Small intestine (tissue), 7 donors: ENCODE measurements at regions not wholly inside any gene's neighbourhood (a gene's known extent, or its start where the extent isn't known, plus 50 kb on each side); places are given as distances from the start of the nearest gene placed in this dataset.
"Not testable (repeated sequence)": the region's sequence is repeated elsewhere in the genome, so short reads cannot be mapped to it uniquely, and the experiment has no call there.

ENCODE experiments used
- DNase-seq, 2 donors: peaks; one replicate each; pipeline versions ENCODE4 v3.0.0 to v3.0.0-alpha.2; 2013
- FAIRE-seq: peaks from 2 replicates; lab custom pipeline; 2012; peaks lifted over from hg19 to GRCh38; lab: Jason Lieb, UNC
- H3K27ac ChIP-seq, 3 donors: one replicate each; pipeline ENCODE4 v1.5.1; 2013; ENCODE audit warnings: low read length in 2 of 3, mild to moderate bottlenecking in 2 of 3, control low read depth in 1 of 3, inconsistent platforms in 1 of 3, low read depth in 1 of 3, moderate library complexity in 1 of 3
- H3K27me3 ChIP-seq, 3 donors: one replicate each; pipeline ENCODE4 v1.6.1; 2013; ENCODE audit warnings: low read length in 3 of 3, inconsistent platforms in 1 of 3; ENCODE audit not compliant: control insufficient read depth in 3 of 3, insufficient read depth in 3 of 3
- H3K36me3 ChIP-seq, 3 donors: one replicate each; pipeline ENCODE4 v1.6.1; 2013; ENCODE audit warnings: low read length in 3 of 3, inconsistent platforms in 1 of 3, low read depth in 1 of 3, mild to moderate bottlenecking in 1 of 3, moderate library complexity in 1 of 3; ENCODE audit not compliant: control insufficient read depth in 3 of 3, insufficient read depth in 2 of 3
- H3K4me1 ChIP-seq, 3 donors: one replicate each; pipeline ENCODE4 v1.6.1; 2013; ENCODE audit warnings: low read length in 2 of 3, inconsistent platforms in 1 of 3, low read depth in 1 of 3, mild to moderate bottlenecking in 1 of 3, moderate library complexity in 1 of 3; ENCODE audit not compliant: control insufficient read depth in 3 of 3, insufficient read depth in 2 of 3
- H3K4me3 ChIP-seq, 3 donors: one replicate each; pipeline ENCODE4 v1.5.1; 2013; ENCODE audit warnings: low read length in 3 of 3, control low read depth in 1 of 3, inconsistent platforms in 1 of 3, low read depth in 1 of 3, mild to moderate bottlenecking in 1 of 3, moderate library complexity in 1 of 3
- H3K9me3 ChIP-seq, 2 donors: one replicate each; pipeline ENCODE4 v1.6.1; 2013; ENCODE audit warnings: low read depth in 1 of 2, low read length in 1 of 2; ENCODE audit not compliant: control insufficient read depth in 2 of 2, insufficient read depth in 1 of 2
- WGBS, 3 donors: extraction: QIAGEN DNeasy Blood & Tissue Kit; methylation state at CpG; one replicate each; pipeline ENCODE4 v1.1.7; 2013; 5-methylcytosine and 5-hydroxymethylcytosine counted together
- donor health status: healthy with polysubstance abuse.
- donor health status: control.
- donor health status: control.
- donor health status: Bipolar disorder and iron deficiency.
- donor health status: healthy.

- DNase-seq (no peak), FAIRE-seq (no peak)
- no peak overlapping the region for H3K4me3 ChIP-seq
- WGBS, 3 donors = 62 to 70% (median 68%) methylated on average over 11 of the region's 11 CpGs
- no peak overlapping the region for H3K27ac ChIP-seq
- peaks cover 0 to under 1% (median 0%) of the 10 kb centered on the region in 3 donors for H3K27me3 ChIP-seq
- H3K4me1 ChIP-seq = no peaks in the 10 kb centered on the region
- no peaks in the 10 kb centered on the region for H3K9me3 ChIP-seq
- H3K36me3 ChIP-seq = no peaks in the 10 kb centered on the region
Observed at GRCh38 chr22:49455595-49455994, 372.1 kb downstream of the BRD1 start.

GRCh38 chr22:49454726-49455125, 372.9 kb downstream of the BRD1 start:
- H3K27ac ChIP-seq = no peak overlapping the region
- no peaks in the 10 kb centered on the region for H3K36me3 ChIP-seq
- H3K27me3 ChIP-seq = peaks cover 0 to 2% (median 2%) of the 10 kb centered on the region in 3 donors
- no peak for DNase-seq
- H3K4me3 ChIP-seq = no peak overlapping the region
- H3K4me1 ChIP-seq = no peaks in the 10 kb centered on the region
- 77 to 81% (median 80%) methylated on average over 7 of the region's 7 CpGs for WGBS, 3 donors
- no peaks in the 10 kb centered on the region for H3K9me3 ChIP-seq
- no peak for FAIRE-seq

- Histone ChIP-seq H3K36me3 (no peaks in the 10 kb centered on the region), H3K9me3 (no peaks in the 10 kb centered on the region), H3K27me3 (peaks cover 0 to 9% (median 9%) of the 10 kb centered on the region in 3 donors), H3K4me3 (no peak overlapping the region), H3K4me1 (no peaks in the 10 kb centered on the region), H3K27ac (no peak overlapping the region)
- FAIRE-seq (no peak), DNase-seq (no peak)
- WGBS, 3 donors = 71 to 83% (median 76%) methylated on average over 15 of the region's 15 CpGs
Observed at GRCh38 chr22:49453771-49454170, 373.9 kb downstream of the BRD1 start.

GRCh38 chr22:49453019-49453418, 374.7 kb downstream of the BRD1 start:
- H3K9me3 ChIP-seq, H3K4me3 ChIP-seq, DNase-seq, H3K4me1 ChIP-seq, H3K36me3 ChIP-seq, H3K27ac ChIP-seq, FAIRE-seq: not testable (repeated sequence)
- WGBS, 3 donors = 64 to 87% (median 65%) methylated on average over 1 of the region's 1 CpG
- H3K27me3 ChIP-seq = peaks cover 0 to 11% (median 9%) of the 10 kb centered on the region in 3 donors

- 92 to 98% (median 96%) methylated on average over 2 of the region's 2 CpGs for WGBS, 3 donors
- FAIRE-seq (no peak), DNase-seq (no peak)
- no peaks in the 10 kb centered on the region for H3K4me1 ChIP-seq
- no peaks in the 10 kb centered on the region for H3K36me3 ChIP-seq
- no peak overlapping the region for H3K27ac ChIP-seq
- no peak overlapping the region for H3K4me3 ChIP-seq
- no peaks in the 10 kb centered on the region for H3K9me3 ChIP-seq
- peaks cover 0 to 11% (median 9%) of the 10 kb centered on the region in 3 donors for H3K27me3 ChIP-seq
Observed at GRCh38 chr22:49452362-49452946, 375.2 kb downstream of the BRD1 start.

GRCh38 chr22:49451070-49451840, 376.4 kb downstream of the BRD1 start:
- Histone ChIP-seq H3K9me3 (no peaks in the 10 kb centered on the region), H3K27me3 (peaks cover 0 to 11% (median 9%) of the 10 kb centered on the region in 3 donors), H3K27ac (no peak overlapping the region), H3K36me3 (no peaks in the 10 kb centered on the region), H3K4me1 (no peaks in the 10 kb centered on the region), H3K4me3 (no peak overlapping the region)
- WGBS, 3 donors = 49 to 57% (median 52%) methylated on average over 17 of the region's 17 CpGs
- no peak for DNase-seq
- no peak for FAIRE-seq

- no peak for DNase-seq
- no peaks in the 10 kb centered on the region for H3K36me3 ChIP-seq
- WGBS, 3 donors = 5 to 16% (median 10%) methylated on average over 9 of the region's 9 CpGs
- H3K27me3 ChIP-seq = peaks cover 0 to 11% (median 11%) of the 10 kb centered on the region in 3 donors
- no peak overlapping the region for H3K4me3 ChIP-seq
- FAIRE-seq = no peak
- H3K27ac ChIP-seq = no peak overlapping the region
- H3K9me3 ChIP-seq = no peaks in the 10 kb centered on the region
- no peaks in the 10 kb centered on the region for H3K4me1 ChIP-seq
Observed at GRCh38 chr22:49450498-49450897, 377.2 kb downstream of the BRD1 start.

- Histone ChIP-seq H3K4me1 (no peaks in the 10 kb centered on the region), H3K9me3 (no peaks in the 10 kb centered on the region), H3K27ac (no peak overlapping the region), H3K36me3 (no peaks in the 10 kb centered on the region), H3K4me3 (no peak overlapping the region), H3K27me3 (peaks cover 0 to 11% (median 11%) of the 10 kb centered on the region in 3 donors)
- 25 to 32% (median 32%) methylated on average over 36 to 38 of the region's 38 CpGs for WGBS, 3 donors
- FAIRE-seq (no peak), DNase-seq (no peak)
Observed at GRCh38 chr22:49449811-49450446, 377.7 kb downstream of the BRD1 start.
